Right renal pelvis (tissue), 4 donors: ENCODE measurements at regions not wholly inside any gene's neighbourhood (a gene's known extent, or its start where the extent isn't known, plus 50 kb on each side); places are given as distances from the start of the nearest gene placed in this dataset.

Experiments
- DNase-seq, 4 donors: peaks; one replicate each; pipeline ENCODE4 v3.0.0-alpha.2; 2013; ENCODE audit warnings: low read depth in 4 of 4, low spot score in 3 of 4, missing footprints in 1 of 4

DNA sequence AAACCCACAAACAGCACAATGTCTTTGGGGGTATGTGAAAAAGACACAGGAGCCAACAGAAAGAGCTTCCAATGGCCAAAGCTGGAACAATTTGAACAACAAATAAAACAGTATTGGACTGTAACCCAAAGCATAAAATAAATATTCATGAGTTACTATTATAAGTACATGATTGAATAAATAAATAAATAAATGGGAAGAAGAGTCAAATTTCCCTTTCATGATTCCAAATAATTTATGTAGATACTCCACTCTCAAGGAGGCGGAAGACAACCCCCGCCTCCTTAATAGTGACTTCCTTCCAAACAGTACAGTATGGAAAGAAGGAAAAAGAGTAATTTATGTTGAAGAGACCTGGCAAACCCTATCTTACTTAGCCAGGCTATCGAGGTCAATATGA lies 124.4 kb upstream of the P2RY1 start:
- DNase-seq, result no peak

GRCh38 chr3:152713989-152714388 lies 120.9 kb upstream of the P2RY1 start:
- no peak for DNase-seq

GRCh38 chr3:152714507-152714906 lies 120.4 kb upstream of the P2RY1 start:
- DNase-seq, result no peak

DNA sequence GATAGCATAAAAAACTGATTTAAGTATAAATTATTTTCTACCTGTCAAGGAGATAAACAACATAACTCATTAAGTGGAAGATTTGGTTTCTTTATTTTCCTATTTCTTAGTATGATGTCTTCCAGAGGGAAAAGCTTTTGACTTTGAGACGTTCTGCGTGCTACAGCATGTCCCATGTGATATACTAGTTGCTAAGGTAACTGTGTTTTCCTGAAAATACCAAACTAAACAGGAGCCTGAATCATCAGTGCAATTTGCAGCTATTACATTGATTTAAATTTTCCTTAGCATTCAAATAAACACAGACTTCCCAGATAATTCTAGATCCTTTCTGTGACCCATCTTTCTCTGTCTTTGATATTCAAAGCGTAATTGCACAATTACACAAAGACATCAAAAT lies 117.7 kb upstream of the P2RY1 start:
- no peak for DNase-seq

DNA sequence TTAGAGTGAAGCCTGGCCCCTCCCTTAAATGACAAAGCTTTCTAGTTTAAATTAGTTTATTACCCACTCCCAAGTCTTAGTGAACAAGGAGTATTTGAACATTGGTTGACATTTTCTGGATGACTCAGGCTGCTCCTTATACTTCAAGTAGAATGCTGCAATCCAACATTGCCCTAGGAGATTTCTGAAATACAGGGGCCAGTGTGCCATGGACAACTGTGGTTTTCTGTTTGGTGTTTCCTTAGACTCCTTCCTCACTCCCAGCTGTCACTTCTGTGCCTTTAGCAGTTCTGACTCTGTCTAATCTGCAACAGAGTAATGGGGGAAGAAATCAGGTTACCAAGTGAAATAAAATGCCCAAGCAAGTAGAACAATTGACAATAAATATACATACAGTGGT lies 116.1 kb upstream of the P2RY1 start:
- DNase-seq, result no peak

GRCh38 chr3:152719264-152719663 lies 115.7 kb upstream of the P2RY1 start:
- no peak for DNase-seq

GRCh38 chr3:152720951-152721718 lies 113.8 kb upstream of the P2RY1 start:
- no peak for DNase-seq

GRCh38 chr3:152724270-152724669 lies 110.7 kb upstream of the P2RY1 start:
- no peak for DNase-seq

DNA sequence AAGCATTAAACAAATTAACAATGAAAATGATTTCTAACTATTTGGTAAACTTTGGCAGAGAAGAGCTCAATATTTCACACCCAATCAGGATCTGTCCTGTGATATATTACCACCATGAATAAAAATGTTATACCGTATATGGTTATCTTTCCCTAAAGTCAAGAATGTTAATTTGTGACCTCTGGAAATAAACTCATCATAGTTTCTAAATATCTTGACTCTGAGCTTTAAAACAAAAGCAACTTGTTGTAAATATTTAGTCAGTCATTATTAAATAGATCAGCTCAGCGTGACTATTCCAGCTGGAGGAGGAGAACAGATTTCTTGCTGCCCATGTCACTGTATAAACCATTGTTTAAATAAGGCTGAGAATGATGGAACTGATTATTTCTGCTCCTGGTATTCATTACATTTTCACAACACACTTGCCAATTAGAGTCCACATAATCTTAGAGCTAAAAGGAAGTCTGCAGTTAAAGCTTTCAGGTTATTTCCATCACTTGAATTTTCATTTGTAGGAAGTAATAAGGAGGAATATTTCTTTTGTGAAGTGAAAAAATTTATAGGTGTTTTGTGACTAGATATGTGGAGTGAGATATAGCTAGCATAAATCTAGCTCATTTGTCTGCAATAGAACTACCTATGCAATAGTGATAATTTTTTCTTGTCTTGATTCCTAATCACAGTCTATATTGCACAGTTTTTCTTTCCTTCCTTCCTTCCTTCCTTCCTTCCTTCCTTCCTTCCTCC lies 106.5 kb upstream of the P2RY1 start:
- DNase-seq, result no peak

DNA sequence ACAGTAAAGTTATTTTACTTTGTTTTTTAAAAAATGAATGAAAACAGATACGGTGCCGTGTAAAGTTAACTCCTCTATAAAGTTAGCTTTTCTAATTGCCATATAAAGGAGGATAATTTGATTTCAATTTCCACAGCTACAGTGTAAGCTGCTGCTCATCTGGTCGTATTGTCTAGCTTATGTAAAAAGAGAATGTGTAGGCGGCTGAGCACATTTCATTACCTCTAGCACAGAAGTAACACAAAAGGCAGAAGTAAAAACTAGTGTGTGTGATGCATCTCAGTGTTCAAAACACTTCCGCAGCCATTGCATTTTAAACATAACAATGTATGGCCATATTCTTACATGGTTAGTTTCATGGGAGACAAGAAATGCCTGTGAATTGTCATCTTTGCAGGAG lies 105.0 kb upstream of the P2RY1 start:
- DNase-seq, result no peak

GRCh38 chr3:152731511-152731910 lies 103.4 kb upstream of the P2RY1 start:
- no peak for DNase-seq

DNA sequence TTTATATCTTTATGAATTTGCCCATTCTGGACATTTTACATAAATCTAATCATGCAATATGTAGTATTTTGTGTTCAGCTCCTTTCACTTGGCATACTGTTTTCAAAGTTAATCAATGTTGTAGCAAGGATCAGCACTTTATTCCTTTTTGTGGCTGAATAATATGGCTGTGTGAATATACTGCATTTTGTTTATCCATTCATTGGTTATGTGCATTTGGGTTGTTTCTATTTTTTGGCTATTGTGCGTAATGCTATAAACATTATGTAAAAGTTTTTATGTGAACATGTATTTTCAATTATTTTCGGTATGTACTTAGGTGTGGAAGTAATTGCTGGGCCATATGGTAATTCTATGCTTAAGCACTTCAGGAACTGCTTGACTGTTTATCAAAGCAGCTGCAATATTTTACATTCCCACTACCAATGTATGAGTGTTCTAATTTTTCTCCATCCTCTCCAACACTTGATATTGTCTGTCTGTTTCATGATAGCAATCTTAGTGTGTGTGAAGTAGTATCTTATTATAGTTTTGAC lies 101.3 kb upstream of the P2RY1 start:
- DNase-seq, result no peak

DNA sequence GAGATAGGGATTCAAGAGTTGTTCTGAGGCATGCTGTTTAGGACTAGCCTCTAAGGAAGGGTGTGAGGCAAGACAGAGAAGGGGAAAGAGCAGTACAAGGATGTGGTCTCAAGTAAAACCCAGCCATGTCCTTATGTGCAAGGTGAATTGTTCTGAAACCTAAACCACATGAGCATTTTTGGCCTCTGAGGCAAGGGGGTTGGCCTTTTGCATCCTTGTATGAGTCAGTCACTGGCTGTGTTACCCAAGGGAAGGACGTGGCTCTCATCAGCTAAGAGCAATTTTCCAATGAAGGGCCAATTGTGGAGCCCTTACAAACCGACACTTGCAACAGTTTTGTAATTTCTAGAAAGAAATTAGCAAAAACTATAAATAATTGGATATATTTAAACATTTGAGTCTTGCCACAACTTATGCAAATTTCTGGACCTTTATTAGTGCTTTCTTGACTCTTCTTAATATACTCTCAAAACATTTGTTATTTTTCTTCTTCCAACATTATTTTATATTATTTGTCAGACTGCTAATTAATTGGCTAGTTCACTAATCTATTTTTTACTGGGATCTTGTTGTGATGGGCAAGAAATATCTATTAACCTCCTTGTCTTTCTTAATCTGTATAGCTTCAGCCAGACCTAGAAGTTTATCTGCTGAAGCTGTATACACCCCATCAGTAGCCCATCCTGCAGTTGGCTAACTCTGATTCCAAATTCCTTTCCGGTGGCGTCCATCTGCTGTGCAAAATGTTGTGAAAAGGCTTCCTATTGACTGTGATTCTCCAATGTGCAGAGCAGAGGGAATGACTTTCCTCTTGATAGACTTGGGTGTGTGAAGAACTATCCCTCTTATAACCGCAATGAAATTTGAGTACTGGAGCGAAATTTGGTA lies 97.7 kb upstream of the P2RY1 start:
- no peak for DNase-seq

- DNase-seq, result peak in 1 of 4 donors; percentile 1
Observed at GRCh38 chr3:152738656-152739055, 96.3 kb upstream of the P2RY1 start.

GRCh38 chr3:152742368-152743347 lies 92.3 kb upstream of the P2RY1 start:
- DNase-seq, result no peak

- DNase-seq, result no peak
Observed at GRCh38 chr3:152745646-152746045, 89.3 kb upstream of the P2RY1 start.

DNA sequence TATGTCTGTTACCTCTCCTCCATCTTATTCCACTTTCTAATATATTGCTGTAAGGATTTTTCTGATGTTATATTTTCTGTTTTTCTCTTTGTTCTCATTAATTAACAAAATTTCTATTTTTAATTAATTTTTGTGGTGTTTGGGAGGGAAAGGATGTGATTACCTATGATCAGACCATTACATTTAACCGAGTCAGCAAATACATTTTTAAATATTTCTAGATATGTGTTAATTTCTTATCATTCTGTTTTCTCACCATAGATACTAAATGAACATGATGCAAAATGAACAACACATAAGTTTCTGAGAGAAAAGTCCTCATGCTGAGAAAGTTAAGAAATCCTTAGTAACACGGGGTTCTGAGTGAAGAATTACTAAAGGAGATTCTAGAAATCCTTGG lies 80.6 kb upstream of the P2RY1 start:
- DNase-seq, result no peak

DNA sequence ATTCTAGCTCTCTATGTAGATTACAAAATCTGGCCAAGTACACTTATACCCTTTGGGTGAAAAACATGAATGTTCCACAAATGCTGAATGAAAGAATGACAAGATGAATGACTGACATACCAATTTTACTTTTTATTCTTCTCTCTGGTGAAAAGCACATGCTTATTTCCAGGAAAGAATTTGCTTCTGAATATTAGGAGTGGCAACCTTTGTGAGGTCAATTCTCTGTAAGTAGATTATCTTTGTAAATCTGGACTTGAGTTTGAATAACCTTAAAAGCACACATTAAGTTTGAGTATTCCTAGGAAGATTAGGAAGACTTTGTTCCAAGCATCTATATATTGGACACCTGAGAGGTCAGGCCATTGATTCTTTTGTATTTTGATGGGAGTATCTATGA lies 78.1 kb upstream of the P2RY1 start:
- no peak for DNase-seq

DNA sequence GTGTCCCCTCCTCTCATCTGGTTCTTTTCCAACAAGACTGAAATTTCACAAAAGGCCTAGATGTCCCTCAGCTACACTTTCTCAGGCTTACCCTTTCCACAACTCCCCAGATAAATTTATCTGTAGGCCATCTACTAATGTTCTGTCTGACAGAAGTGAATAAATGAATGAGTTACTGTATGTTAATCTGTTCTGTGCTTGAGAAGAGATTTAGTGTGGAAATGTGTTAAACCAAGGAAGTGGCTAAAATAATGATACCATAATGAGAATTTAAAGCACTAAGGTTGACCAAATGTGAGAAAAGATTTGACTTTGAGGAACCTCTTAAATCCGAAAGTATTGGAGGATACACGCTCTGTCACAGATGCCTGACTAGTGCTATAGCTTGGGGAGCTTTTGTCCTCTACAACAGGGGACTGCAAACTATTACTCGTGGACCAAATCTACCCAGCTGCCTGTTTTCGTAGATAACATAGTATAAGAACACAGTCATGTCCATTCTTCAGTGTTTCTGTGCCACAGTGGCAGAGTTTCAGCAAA lies 74.8 kb upstream of the P2RY1 start:
- DNase-seq, result no peak

DNA sequence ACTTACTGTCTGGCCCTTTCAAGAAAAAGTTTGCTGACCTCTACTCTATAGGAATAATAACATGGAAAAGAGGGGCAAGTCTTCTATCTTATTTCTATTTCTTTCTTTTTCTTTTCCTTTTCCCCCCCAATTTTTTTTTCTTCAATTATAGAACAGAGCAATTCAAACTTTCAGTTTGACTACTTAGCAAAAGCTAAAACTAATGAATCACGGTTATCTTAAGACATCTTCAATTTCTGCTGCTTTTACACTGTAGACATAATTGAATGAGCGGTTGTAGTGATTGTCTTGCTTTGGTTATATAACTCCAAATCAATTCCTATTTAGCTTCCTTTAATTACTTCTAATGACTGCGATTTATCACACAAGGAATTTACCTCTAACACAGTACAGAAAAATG lies 74.3 kb upstream of the P2RY1 start:
- no peak for DNase-seq
